HCT116 (cell line): ENCODE measurements at regions not wholly inside any gene's neighbourhood (a gene's known extent, or its start where the extent isn't known, plus 50 kb on each side); places are given as distances from the start of the nearest gene placed in this dataset.

ENCODE experiments used
- ELF1 ChIP-seq: IDR thresholded peaks from 2 replicates; pipeline ENCODE4 v1.6.1; 2012; ENCODE audit warnings: low read depth, borderline replicate concordance
- EZH2 ChIP-seq: fragments of 200-600 bp; sonication (generic); IDR thresholded peaks from 2 replicates; pipeline ENCODE4 v1.6.1; 2017; ENCODE audit warnings: antibody characterized with exemption, mixed run types
- POLR2A ChIP-seq: IDR thresholded peaks from 2 replicates; pipeline ENCODE4 v1.7.0; 2011; ENCODE audit warnings: borderline replicate concordance; ENCODE audit not compliant: insufficient read depth, insufficient read length; ENCODE audit errors: extremely low read depth
- POLR2AphosphoS5 ChIP-seq: IDR thresholded peaks from 2 replicates; pipeline ENCODE4 v1.6.1; 2011; ENCODE audit warnings: mild to moderate bottlenecking, low read depth, low read length, moderate library complexity
- SRF ChIP-seq: IDR thresholded peaks from 2 replicates; pipeline ENCODE4 v1.6.1; 2012; ENCODE audit warnings: low read depth
- TF ChIP-seq, protein P1 (sequence below), 3 experiments: fragments of 200-600 bp in 1 of 3; sonication (generic) in 1 of 3; IDR thresholded peaks in 2 of 3; conservative IDR thresholded peaks in 1 of 3; 2 replicates each; pipeline ENCODE4 v1.5.1; 2012 to 2017; ENCODE audit warnings: low read depth in 2 of 3, low read length in 2 of 3, antibody characterized with exemption in 1 of 3, borderline replicate concordance in 1 of 3, control low read depth in 1 of 3, mild to moderate bottlenecking in 1 of 3, mixed read lengths in 1 of 3, mixed run types in 1 of 3, moderate library complexity in 1 of 3; ENCODE audit not compliant: insufficient read depth in 1 of 3

DNA sequence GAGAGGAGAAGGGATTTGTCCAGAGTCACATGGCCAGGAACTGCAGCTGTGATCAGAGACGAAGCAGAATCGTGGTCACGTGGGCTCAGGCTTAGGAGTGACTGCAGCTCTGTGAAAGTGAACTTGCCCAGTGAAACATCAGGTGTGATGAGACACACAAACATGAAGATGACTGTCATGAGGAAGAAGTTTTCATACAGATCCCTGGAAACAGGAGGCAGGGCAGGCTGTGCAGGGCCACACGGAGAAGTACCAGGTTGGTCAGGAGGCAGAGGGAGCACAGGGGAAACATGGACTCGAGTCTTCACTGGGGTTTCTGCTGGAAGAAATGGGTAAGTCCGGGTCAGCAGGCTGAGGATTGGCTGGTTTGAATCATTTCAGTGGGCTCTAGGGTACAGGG is 64.1 kb downstream of the BARX1 start:
- no peak for TF ChIP-seq EZH2
- TF ChIP-seq POLR2AphosphoS5 = no peak
- no peak for TF ChIP-seq ELF1
- TF ChIP-seq POLR2A = no peak
- TF ChIP-seq, protein P1, sequence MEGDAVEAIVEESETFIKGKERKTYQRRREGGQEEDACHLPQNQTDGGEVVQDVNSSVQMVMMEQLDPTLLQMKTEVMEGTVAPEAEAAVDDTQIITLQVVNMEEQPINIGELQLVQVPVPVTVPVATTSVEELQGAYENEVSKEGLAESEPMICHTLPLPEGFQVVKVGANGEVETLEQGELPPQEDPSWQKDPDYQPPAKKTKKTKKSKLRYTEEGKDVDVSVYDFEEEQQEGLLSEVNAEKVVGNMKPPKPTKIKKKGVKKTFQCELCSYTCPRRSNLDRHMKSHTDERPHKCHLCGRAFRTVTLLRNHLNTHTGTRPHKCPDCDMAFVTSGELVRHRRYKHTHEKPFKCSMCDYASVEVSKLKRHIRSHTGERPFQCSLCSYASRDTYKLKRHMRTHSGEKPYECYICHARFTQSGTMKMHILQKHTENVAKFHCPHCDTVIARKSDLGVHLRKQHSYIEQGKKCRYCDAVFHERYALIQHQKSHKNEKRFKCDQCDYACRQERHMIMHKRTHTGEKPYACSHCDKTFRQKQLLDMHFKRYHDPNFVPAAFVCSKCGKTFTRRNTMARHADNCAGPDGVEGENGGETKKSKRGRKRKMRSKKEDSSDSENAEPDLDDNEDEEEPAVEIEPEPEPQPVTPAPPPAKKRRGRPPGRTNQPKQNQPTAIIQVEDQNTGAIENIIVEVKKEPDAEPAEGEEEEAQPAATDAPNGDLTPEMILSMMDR (IDR thresholded peaks at IDR 0.05 in 2 of 3, conservative IDR thresholded peaks at IDR 0.05 in 1 of 3; ENCODE audit: borderline replicate concordance in 1 of 3, insufficient read depth in 1 of 3, low read depth in 2 of 3, low read length in 2 of 3) = no peak
- TF ChIP-seq SRF = no peak
